ENCODE measurements at regions not wholly inside any gene's neighbourhood (a gene's known extent, or its start where the extent isn't known, plus 50 kb on each side); places are given as distances from the start of the nearest gene placed in this dataset.

GRCh38 chr10:117470733-117471132 lies 71.8 kb upstream of the EMX2 start (continued):
- TF ChIP-seq MYB (IDR thresholded peaks at IDR 0.05; ENCODE audit: borderline replicate concordance, low read depth, low read length) (no peak), RELB (IDR thresholded peaks at IDR 0.05; ENCODE audit: low read depth) (no peak), RAD51 (IDR thresholded peaks at IDR 0.05) (no peak), CEBPB (IDR thresholded peaks at IDR 0.05; ENCODE audit: borderline replicate concordance in 1 of 2, low read depth in 2 of 2, low read length in 2 of 2) (no peak), PAX8 (IDR thresholded peaks at IDR 0.05) (no peak), SKIL (IDR thresholded peaks at IDR 0.05; ENCODE audit: low read depth, poor library complexity, severe bottlenecking) (no peak), ZNF687 (IDR thresholded peaks at IDR 0.05) (no peak), BMI1 (IDR thresholded peaks at IDR 0.05; ENCODE audit: borderline replicate concordance) (no peak), NR2F1 (conservative IDR thresholded peaks at IDR 0.05) (no peak), YBX1 (IDR thresholded peaks at IDR 0.05) (no peak), SMAD5 (IDR thresholded peaks at IDR 0.05; ENCODE audit: low read depth) (no peak), BACH1 (IDR thresholded peaks at IDR 0.05; ENCODE audit: borderline replicate concordance) (no peak), ZNF622 (IDR thresholded peaks at IDR 0.05) (no peak), SPI1 (IDR thresholded peaks at IDR 0.05; ENCODE audit: borderline replicate concordance, insufficient read depth, low read depth, low read length) (no peak), ZNF207 (IDR thresholded peaks at IDR 0.05; ENCODE audit: borderline replicate concordance) (no peak)
- TF ChIP-seq, protein P1, sequence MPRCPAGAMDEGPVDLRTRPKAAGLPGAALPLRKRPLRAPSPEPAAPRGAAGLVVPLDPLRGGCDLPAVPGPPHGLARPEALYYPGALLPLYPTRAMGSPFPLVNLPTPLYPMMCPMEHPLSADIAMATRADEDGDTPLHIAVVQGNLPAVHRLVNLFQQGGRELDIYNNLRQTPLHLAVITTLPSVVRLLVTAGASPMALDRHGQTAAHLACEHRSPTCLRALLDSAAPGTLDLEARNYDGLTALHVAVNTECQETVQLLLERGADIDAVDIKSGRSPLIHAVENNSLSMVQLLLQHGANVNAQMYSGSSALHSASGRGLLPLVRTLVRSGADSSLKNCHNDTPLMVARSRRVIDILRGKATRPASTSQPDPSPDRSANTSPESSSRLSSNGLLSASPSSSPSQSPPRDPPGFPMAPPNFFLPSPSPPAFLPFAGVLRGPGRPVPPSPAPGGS (IDR thresholded peaks at IDR 0.05; ENCODE audit: borderline replicate concordance, insufficient read depth, low read depth, low read length, poor library complexity, severe bottlenecking): no peak
